Activated T-helper 2 cell treated with anti-CD3 and anti-CD28 coated beads, Interferon-gamma antibody, Interleukin-2, Interleukin-4, amounts not matched to agents 10 μg/mL and 5 μg/mL and 100 μg/mL, durations not matched to agents 14 hours and 24 hours and 36 hours (primary cell): ENCODE measurements at regions not wholly inside any gene's neighbourhood (a gene's known extent, or its start where the extent isn't known, plus 50 kb on each side); places are given as distances from the start of the nearest gene placed in this dataset.

ENCODE experiments used
- DNase-seq: peaks from one replicate; pipeline ENCODE4 v3.0.0; 2021; ENCODE audit warnings: low spot score
- H3K27ac Mint-ChIP-seq: one replicate; pipeline ENCODE4 v1.8.0; 2021; ENCODE audit warnings: mixed read lengths
- H3K27me3 Mint-ChIP-seq: one replicate; pipeline ENCODE4 v1.8.0; 2021; ENCODE audit warnings: low read depth, mixed read lengths
- H3K36me3 Mint-ChIP-seq: one replicate; pipeline ENCODE4 v1.8.0; 2021; ENCODE audit warnings: low read depth, mixed read lengths
- H3K4me1 Mint-ChIP-seq: one replicate; pipeline ENCODE4 v1.8.0; 2021; ENCODE audit warnings: low read depth, mixed read lengths
- H3K4me3 Mint-ChIP-seq: one replicate; pipeline ENCODE4 v1.8.0; 2021; ENCODE audit warnings: low read depth, mild to moderate bottlenecking, moderate library complexity, mixed read lengths
- H3K9me3 Mint-ChIP-seq: one replicate; pipeline ENCODE4 v1.8.0; 2021; ENCODE audit warnings: mixed read lengths
- intact Hi-C: fragments of 100-400 bp; cut with micrococcal nuclease; formaldehyde crosslinking; loops from one replicate; pipeline ENCODE4 v1.15.1; 2023

DNA sequence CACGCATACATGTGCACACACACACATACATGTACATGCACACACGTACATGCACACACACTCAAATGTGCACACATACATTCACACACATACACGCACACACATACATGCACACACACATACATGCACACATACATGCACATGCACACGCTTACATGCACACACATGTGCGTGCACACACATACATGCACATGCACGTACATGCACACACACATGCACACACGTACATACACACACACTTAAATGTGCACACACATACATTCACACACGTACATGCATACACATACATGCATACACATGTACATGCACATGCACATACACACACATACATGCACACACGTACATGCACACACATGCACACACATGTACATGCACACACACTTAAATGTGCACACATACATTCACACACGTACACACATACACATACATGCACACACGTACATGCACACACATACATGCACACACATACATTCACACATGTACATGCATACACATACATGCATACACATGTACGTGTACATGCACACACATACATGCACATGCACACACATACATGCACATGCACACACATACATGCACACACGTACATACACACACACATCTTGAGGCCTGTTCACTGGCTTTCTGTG, 283.7 kb upstream of the ID2 start:
- DNase-seq = no peak
- Mint-ChIP-seq H3K27me3 (peaks cover 26% of the 10 kb centered on the region), H3K9me3 (peaks cover 11% of the 10 kb centered on the region), H3K27ac (no peak overlapping the region), H3K36me3 (no peaks in the 10 kb centered on the region), H3K4me3 (no peak overlapping the region), H3K4me1 (peaks cover 3% of the 10 kb centered on the region)
- intact Hi-C loops = no loop called here

DNA sequence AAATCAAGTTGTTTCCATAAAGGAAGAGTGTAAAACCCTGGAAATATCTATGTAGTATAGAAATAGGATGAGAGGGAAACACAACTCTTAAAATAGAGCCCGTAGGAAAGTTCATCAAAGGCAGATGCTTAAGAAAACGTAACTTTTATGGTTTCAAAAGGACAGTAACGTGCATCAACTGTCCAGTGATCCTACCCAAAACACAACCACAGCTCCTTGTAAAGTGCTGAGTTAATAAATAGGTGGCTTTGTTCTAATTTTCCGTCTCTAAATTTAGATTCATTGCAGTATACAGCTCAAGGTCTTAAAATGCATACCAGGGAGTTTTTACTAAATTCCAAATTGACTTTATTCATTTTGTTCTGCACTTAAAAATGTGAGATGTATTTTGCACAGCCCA, 282.1 kb upstream of the ID2 start:
- H3K9me3 Mint-ChIP-seq = peaks cover 11% of the 10 kb centered on the region
- intact Hi-C loops = loop anchor here (10.0 kb wide), 1 partner anchor 245 kb away; no protein-coding TSS in a partner anchor
- peaks cover 3% of the 10 kb centered on the region for H3K4me1 Mint-ChIP-seq
- H3K27ac Mint-ChIP-seq = no peak overlapping the region
- no peak overlapping the region for H3K4me3 Mint-ChIP-seq
- DNase-seq = no peak
- H3K27me3 Mint-ChIP-seq = peaks cover 38% of the 10 kb centered on the region
- peaks cover 12% of the 10 kb centered on the region for H3K36me3 Mint-ChIP-seq

DNA sequence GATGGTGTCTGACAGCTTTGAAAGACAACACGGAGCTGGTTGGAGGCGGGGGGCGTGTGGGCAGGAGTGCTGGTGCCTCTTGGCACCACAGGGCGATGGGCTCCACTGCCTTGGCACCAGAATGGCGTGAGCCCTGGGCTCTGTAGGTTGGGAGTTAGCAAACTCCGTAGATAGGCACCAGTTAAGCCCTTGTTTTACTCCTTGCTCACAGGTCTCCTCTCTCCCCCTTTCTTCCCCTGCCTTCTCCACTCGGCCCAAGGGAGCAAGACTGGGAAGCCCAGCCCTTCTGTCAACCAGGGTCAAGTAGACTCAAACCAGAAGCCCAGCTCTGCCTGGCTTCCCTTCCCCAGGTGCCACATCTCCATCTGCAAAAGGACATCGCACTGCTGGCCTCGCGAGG, 281.7 kb upstream of the ID2 start:
- peaks cover 2% of the 10 kb centered on the region for H3K4me1 Mint-ChIP-seq
- H3K27ac Mint-ChIP-seq = no peak overlapping the region
- DNase-seq = no peak
- H3K4me3 Mint-ChIP-seq = no peak overlapping the region
- peaks cover 40% of the 10 kb centered on the region for H3K27me3 Mint-ChIP-seq
- peaks cover 11% of the 10 kb centered on the region for H3K9me3 Mint-ChIP-seq
- intact Hi-C loops = loop anchor here (10.0 kb wide), 1 partner anchor 245 kb away; no protein-coding TSS in a partner anchor
- peaks cover 12% of the 10 kb centered on the region for H3K36me3 Mint-ChIP-seq

DNA sequence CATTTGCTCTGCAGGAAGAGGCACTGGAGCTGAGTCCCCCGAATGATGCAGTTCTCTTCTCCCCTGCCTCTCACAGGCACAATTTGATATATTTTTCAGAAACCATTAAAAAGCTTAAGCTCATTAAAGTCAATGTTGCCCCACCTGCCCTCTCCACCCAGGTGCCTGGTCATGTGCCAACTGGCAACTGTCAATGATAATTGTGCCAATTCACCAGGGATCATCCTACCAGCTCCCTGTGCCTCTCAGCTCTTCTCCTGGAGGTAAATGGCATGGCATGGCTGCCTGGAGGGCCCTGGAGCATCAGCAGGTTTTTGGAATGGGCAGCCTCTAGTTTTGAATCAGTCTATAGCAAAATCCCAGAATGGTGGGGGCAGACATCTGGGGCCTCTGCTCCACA, 279.6 kb upstream of the ID2 start:
- H3K4me1 Mint-ChIP-seq = peaks cover 6% of the 10 kb centered on the region
- intact Hi-C loops = loop anchor here (10.0 kb wide), 1 partner anchor 247 kb away; no protein-coding TSS in a partner anchor
- DNase-seq = no peak
- no peak overlapping the region for H3K27ac Mint-ChIP-seq
- H3K9me3 Mint-ChIP-seq = peaks cover 11% of the 10 kb centered on the region
- H3K36me3 Mint-ChIP-seq = peaks cover 12% of the 10 kb centered on the region
- no peak overlapping the region for H3K4me3 Mint-ChIP-seq
- peaks cover 38% of the 10 kb centered on the region for H3K27me3 Mint-ChIP-seq

DNA sequence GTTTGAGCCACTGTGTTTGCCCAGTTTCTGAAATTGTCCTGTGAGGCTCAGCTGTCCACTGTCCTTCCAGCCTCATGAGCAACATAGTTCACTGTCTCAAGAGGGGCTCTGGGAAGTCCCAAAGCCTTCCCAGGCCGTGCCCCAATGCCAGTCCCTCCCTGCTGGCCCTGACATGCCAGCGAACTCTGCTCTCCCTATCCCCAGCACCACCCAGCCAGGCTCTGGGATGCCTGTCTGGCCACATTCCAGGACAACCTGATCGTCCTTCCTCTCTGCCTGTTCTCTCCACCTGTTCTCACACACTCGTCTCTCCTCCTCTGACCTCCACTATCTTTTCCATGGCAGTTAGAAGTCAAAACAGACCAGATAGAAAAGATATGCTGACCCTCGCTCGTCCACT, 278.0 kb upstream of the ID2 start:
- peaks cover 2% of the 10 kb centered on the region for H3K9me3 Mint-ChIP-seq
- intact Hi-C loops = loop anchor here (10.0 kb wide), 1 partner anchor 249 kb away; no protein-coding TSS in a partner anchor
- H3K27me3 Mint-ChIP-seq = peaks cover 29% of the 10 kb centered on the region
- H3K36me3 Mint-ChIP-seq = peaks cover 12% of the 10 kb centered on the region
- no peak overlapping the region for H3K4me3 Mint-ChIP-seq
- H3K4me1 Mint-ChIP-seq = peaks cover 17% of the 10 kb centered on the region
- DNase-seq = no peak
- no peak overlapping the region for H3K27ac Mint-ChIP-seq

DNA sequence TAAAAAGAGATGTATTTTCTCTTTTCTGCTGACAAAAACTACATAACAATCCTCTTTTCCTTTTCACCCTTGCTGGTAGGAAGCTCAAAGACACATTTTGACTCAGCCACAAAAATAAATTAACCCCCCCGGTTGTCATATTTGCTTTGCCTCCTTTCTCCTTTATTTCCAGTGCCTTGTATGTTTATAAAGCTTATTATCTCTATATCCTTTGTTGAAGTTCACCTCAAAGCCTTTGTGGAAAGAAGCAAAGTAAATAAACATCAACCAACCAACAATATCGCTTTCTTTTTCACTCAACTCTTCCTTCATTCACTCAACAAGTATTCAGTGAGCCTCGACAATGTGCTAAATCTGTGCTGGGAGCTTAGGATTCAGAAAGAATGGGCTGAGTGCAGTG, 276.5 kb upstream of the ID2 start:
- no peak overlapping the region for H3K27ac Mint-ChIP-seq
- no peak overlapping the region for H3K4me3 Mint-ChIP-seq
- H3K9me3 Mint-ChIP-seq = no peaks in the 10 kb centered on the region
- intact Hi-C loops = loop anchor here (5.0 to 10.0 kb wide), 5 partner anchors 251 to 978 kb away; no protein-coding TSS in a partner anchor
- peaks cover 31% of the 10 kb centered on the region for H3K4me1 Mint-ChIP-seq
- DNase-seq = no peak
- peaks cover 27% of the 10 kb centered on the region for H3K27me3 Mint-ChIP-seq
- peaks cover 12% of the 10 kb centered on the region for H3K36me3 Mint-ChIP-seq

DNA sequence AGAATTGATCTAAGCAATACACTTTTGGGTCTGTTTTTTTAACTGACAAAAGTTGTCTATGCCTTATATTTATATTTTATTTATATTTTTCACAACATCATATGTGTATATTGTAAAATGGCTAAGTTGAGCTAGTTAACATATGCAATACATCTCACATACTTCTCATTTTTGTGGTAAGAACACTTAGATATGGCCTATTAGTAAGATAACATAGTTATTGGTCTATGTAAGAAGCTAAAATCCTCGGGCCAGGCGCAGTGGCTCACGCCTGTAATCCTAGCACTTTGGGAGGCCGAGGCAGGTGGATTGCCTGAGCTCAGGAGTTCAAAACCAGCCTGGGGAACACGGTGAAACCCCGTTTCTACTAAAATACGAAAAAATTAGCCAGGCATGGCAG, 275.6 kb upstream of the ID2 start:
- intact Hi-C loops = loop anchor here (5.0 to 10.0 kb wide), 5 partner anchors 251 to 979 kb away; no protein-coding TSS in a partner anchor
- Mint-ChIP-seq H3K36me3 (peaks cover 12% of the 10 kb centered on the region), H3K27me3 (peaks cover 22% of the 10 kb centered on the region), H3K27ac (no peak overlapping the region), H3K4me1 (peaks cover 34% of the 10 kb centered on the region), H3K4me3 (no peak overlapping the region), H3K9me3 (no peaks in the 10 kb centered on the region)
- DNase-seq = no peak

DNA sequence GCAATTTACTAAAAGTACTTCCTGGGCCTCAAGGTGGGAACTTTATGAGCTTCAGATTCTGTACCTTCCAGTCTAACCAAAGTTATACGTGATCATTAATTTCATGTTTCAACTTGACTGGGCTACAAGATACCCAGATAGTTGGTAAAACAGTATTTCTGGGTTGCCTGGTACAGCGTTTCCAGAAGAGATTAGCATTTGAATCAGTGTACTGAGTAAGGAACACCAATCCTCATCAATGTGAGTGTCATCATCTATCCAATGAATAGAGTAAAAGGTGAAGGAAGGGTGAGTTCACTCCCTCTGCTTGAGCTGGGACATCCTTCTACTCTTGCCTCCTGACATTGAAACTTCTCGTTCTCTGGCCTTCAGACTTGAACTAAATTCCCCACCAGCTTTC, 274.5 kb upstream of the ID2 start:
- Mint-ChIP-seq H3K27ac (no peak overlapping the region), H3K4me1 (peaks cover 34% of the 10 kb centered on the region), H3K36me3 (peaks cover 12% of the 10 kb centered on the region), H3K9me3 (no peaks in the 10 kb centered on the region), H3K27me3 (peaks cover 30% of the 10 kb centered on the region), H3K4me3 (no peak overlapping the region)
- no peak for DNase-seq
- intact Hi-C loops = loop anchor here (5.0 to 10.0 kb wide), 5 partner anchors 253 to 980 kb away; no protein-coding TSS in a partner anchor

DNA sequence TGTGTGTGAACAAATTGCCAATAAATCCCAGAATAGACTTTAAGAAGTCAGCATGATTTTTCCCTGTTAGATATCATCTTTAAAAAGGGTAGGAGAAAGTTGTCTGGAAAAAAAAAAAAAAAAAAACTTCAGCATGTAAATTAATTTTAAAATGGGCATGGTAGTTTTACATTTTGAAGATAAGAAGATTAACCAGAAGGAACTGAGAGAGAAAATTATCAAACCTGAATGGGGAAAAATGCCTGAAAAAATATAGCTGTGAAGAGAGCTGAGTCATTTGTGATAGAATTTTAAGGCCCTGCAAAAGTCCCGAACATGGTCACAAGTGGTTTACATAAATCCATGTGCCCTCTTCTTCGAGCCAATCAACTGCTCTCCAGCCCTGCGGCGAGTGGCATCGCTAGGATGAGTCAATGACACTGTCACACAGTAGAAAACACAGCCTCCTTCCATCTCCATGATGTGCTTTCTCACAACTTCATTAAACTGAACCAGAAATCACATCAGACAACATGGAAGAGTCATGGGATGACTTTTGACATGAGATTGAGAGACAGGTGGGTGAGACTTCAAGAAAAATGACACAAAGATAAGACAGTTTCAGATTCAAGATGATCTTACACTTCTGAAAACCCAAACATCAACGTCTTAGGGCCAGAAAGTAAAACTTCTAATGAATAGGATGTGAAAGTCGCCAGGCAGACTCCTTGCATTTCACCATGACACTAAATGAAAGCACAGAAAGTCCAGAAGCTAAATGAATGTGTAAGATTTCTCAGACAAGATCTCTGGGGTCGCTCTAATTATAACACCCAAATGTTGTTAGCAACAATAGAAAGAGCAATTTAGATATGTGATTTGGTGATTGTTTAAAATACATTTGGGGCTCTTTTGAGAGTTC, 273.0 kb upstream of the ID2 start:
- Mint-ChIP-seq H3K4me1 (peaks cover 36% of the 10 kb centered on the region), H3K27me3 (peaks cover 24% of the 10 kb centered on the region), H3K27ac (peak overlapping the region; percentile 79), H3K4me3 (no peak overlapping the region), H3K9me3 (no peaks in the 10 kb centered on the region), H3K36me3 (peaks cover 9% of the 10 kb centered on the region)
- intact Hi-C loops = loop anchor here (1.0 to 10.0 kb wide), 19 partner anchors 72 to 982 kb away; no protein-coding TSS in a partner anchor
- DNase-seq = peak; percentile 43

DNA sequence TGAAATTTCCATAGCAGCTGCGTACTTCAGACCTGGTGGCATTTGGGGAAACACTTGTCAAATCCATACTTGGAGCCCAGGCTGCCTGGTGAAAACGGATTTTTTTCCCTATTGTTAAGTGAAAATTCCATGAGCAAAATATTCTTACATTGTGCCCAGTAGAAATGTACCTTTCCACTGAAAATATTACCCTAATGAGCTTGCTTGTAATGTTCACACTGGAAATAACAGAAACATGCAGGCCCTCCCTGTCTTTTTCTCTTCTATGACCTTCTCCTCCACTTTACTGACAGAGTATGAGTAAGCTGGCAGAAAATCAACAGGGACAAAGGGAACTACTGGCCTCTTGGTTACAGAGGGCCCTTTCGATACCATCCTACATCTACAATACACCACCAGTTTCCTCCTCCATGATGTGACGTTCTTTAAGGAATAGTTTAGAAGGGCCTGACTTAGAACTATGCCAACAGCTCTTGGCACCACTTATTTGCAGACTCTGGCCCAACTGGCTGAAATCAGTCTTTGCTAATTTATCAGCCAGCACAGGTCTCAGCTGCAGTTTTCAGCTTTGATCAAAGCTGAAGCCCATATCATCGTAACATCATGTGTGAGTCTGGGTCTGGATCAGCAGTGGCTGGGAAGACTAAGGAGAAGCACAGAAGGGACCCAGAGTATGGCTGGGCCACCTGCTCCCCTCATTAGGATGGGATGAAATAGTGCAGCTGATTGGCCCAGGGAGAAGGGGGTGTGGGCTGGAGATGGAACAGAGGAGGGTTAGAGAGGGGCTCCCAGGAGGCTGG, 272.2 kb upstream of the ID2 start:
- DNase-seq = no peak
- Mint-ChIP-seq H3K4me1 (peaks cover 36% of the 10 kb centered on the region), H3K9me3 (no peaks in the 10 kb centered on the region), H3K4me3 (no peak overlapping the region), H3K36me3 (peaks cover under 1% of the 10 kb centered on the region), H3K27me3 (peaks cover 17% of the 10 kb centered on the region), H3K27ac (peak overlapping the region; percentile 79)
- intact Hi-C loops = loop anchor here (1.0 to 10.0 kb wide), 19 partner anchors 71 to 982 kb away; no protein-coding TSS in a partner anchor

DNA sequence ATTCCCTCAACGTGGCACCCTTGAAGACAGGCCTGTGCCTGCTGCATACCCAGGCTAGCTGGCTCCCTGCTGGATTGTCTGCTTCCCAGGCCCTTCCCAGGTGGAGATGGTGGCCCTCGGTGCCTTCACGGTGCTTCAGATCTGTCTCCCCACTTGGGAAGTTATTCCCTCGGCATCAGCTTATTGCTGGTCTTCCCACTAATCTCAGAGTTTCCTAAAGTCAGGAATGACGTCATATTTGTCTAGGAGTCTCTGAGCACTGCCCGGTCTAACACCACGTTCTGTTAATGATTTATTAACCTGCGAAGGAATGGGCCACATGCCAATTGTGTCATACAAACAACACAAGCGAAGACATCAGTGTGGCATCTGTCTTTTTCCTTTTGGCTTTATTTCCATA, 269.8 kb upstream of the ID2 start:
- Mint-ChIP-seq H3K27ac (no peak overlapping the region), H3K27me3 (peaks cover 28% of the 10 kb centered on the region), H3K4me1 (peaks cover 30% of the 10 kb centered on the region), H3K9me3 (no peaks in the 10 kb centered on the region), H3K4me3 (no peak overlapping the region), H3K36me3 (no peaks in the 10 kb centered on the region)
- intact Hi-C loops = no loop called here
- DNase-seq = no peak

DNA sequence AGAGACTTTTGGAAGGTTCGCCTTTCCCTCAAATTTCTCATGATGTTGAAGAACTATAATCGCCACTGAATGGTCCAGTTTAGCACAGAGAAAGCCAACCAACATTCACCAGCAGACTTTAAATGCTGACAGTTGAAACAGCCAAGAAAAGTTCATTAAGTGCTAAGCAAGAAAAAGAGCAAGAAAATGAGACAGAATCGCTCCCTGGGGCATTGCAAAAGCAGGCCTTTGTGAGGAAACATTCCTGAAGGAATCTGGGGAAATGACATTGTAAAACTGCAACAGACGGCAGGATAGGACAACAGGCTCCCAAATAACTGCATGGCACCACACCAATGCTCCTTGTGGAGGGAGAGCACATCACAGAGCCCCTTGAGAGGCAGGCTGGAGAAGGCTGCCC, 269.3 kb upstream of the ID2 start:
- Mint-ChIP-seq H3K27ac (no peak overlapping the region), H3K4me1 (peaks cover 29% of the 10 kb centered on the region)

More for the DNA sequence above, 269.3 kb upstream of the ID2 start:
- no peaks in the 10 kb centered on the region for H3K36me3 Mint-ChIP-seq
- H3K9me3 Mint-ChIP-seq = no peaks in the 10 kb centered on the region
- no peak overlapping the region for H3K4me3 Mint-ChIP-seq
- intact Hi-C loops = no loop called here
- DNase-seq = no peak
- H3K27me3 Mint-ChIP-seq = peaks cover 28% of the 10 kb centered on the region
